T-helper 9 cell (primary cell): ENCODE measurements at regions not wholly inside any gene's neighbourhood (a gene's known extent, or its start where the extent isn't known, plus 50 kb on each side); places are given as distances from the start of the nearest gene placed in this dataset.
"Not testable (repeated sequence)": the region's sequence is repeated elsewhere in the genome, so short reads cannot be mapped to it uniquely, and the experiment has no call there.

ENCODE experiments used
- DNase-seq: peaks from one replicate; pipeline ENCODE4 v3.0.0-alpha.2; 2020

GRCh38 chr13:88739195-88739594, 1068.0 kb downstream of the SLITRK5 start:
- no peak for DNase-seq

GRCh38 chr13:88744289-88744688, 1073.1 kb downstream of the SLITRK5 start:
- no peak for DNase-seq

- DNase-seq = no peak
Observed at GRCh38 chr13:88745011-88745410, 1073.8 kb downstream of the SLITRK5 start.

GRCh38 chr13:88752041-88752440, 1080.9 kb downstream of the SLITRK5 start:
- DNase-seq = no peak

GRCh38 chr13:88754141-88754540, 1083.0 kb downstream of the SLITRK5 start:
- DNase-seq = no peak

GRCh38 chr13:88761145-88761544, 1090.0 kb downstream of the SLITRK5 start:
- DNase-seq = no peak

GRCh38 chr13:88764103-88764502, 1092.9 kb downstream of the SLITRK5 start:
- DNase-seq = no peak

GRCh38 chr13:88800505-88800904, 1129.3 kb downstream of the SLITRK5 start:
- DNase-seq = no peak

GRCh38 chr13:88801361-88801760, 1130.2 kb downstream of the SLITRK5 start:
- no peak for DNase-seq

GRCh38 chr13:88802886-88803285, 1131.7 kb downstream of the SLITRK5 start:
- no peak for DNase-seq

GRCh38 chr13:88806438-88806837, 1135.3 kb downstream of the SLITRK5 start:
- no peak for DNase-seq

- DNase-seq = no peak
Observed at GRCh38 chr13:88817560-88817959, 1146.4 kb downstream of the SLITRK5 start.

- no peak for DNase-seq
Observed at GRCh38 chr13:88823114-88823513, 1151.9 kb downstream of the SLITRK5 start.

GRCh38 chr13:88824218-88824617, 1153.0 kb downstream of the SLITRK5 start:
- no peak for DNase-seq

- no peak for DNase-seq
Observed at GRCh38 chr13:88840085-88840484, 1168.9 kb downstream of the SLITRK5 start.

GRCh38 chr13:88852293-88852692, 1181.1 kb downstream of the SLITRK5 start:
- DNase-seq = not testable (repeated sequence)

- no peak for DNase-seq
Observed at GRCh38 chr13:88857256-88857655, 1186.1 kb downstream of the SLITRK5 start.

GRCh38 chr13:88862095-88862620, 1191.0 kb downstream of the SLITRK5 start:
- no peak for DNase-seq

- no peak for DNase-seq
Observed at GRCh38 chr13:88863116-88863515, 1191.9 kb downstream of the SLITRK5 start.

- no peak for DNase-seq
Observed at GRCh38 chr13:88866195-88866594, 1195.0 kb downstream of the SLITRK5 start.

- no peak for DNase-seq
Observed at GRCh38 chr13:88883741-88884140, 1212.6 kb downstream of the SLITRK5 start.

- no peak for DNase-seq
Observed at GRCh38 chr13:88887045-88887662, 1216.0 kb downstream of the SLITRK5 start.

- no peak for DNase-seq
Observed at GRCh38 chr13:88895261-88895941, 1224.2 kb downstream of the SLITRK5 start.

GRCh38 chr13:88896466-88896865, 1225.3 kb downstream of the SLITRK5 start:
- no peak for DNase-seq
